VCaP (cell line): ENCODE measurements at regions not wholly inside any gene's neighbourhood (a gene's known extent, or its start where the extent isn't known, plus 50 kb on each side); places are given as distances from the start of the nearest gene placed in this dataset.

ENCODE experiments used
- H3K27ac ChIP-seq: fragments of 450-650 bp; 2 replicates; pipeline ENCODE4 v1.5.1; 2017
- CTCF ChIP-seq: fragments of 450-650 bp; conservative IDR thresholded peaks from 2 replicates; pipeline ENCODE4 v1.5.1; 2017; ENCODE audit warnings: mild to moderate bottlenecking, moderate library complexity

GRCh38 chr11:122062763-122063162 lies 53.3 kb downstream of the BLID start:
- TF ChIP-seq CTCF: no peak
- no peak overlapping the region for H3K27ac ChIP-seq

GRCh38 chr11:122059565-122059964 lies 56.5 kb downstream of the BLID start:
- H3K27ac ChIP-seq: no peak overlapping the region
- no peak for TF ChIP-seq CTCF

- no peak for TF ChIP-seq CTCF
- H3K27ac ChIP-seq: no peak overlapping the region
Observed at GRCh38 chr11:122050021-122050690, 65.9 kb downstream of the BLID start.

GRCh38 chr11:122048401-122048800 lies 67.6 kb downstream of the BLID start:
- no peak overlapping the region for H3K27ac ChIP-seq
- TF ChIP-seq CTCF: no peak

DNA sequence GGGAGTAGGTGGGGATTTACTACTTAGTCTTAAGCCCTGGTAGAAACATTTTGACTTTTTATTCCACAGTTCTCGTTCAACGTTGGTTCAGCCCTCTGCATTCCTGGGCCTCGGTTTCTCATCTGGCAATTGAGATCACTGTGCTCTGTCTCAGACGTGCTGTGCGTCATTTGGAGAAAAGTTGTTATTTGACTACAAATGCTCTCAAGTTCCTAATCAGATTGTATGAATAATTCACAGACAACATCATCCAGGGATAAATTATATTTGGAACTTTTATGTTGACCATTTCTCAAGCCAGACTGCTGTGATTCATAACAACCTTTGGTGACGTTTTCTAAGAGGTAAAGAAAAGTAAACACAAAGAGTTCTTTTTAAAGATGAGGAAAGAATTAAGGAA lies 69.2 kb downstream of the BLID start:
- no peak for TF ChIP-seq CTCF
- H3K27ac ChIP-seq: no peak overlapping the region

GRCh38 chr11:122046438-122046837 lies 69.6 kb downstream of the BLID start:
- TF ChIP-seq CTCF: no peak
- no peak overlapping the region for H3K27ac ChIP-seq

- H3K27ac ChIP-seq: no peak overlapping the region
- no peak for TF ChIP-seq CTCF
Observed at GRCh38 chr11:122045181-122045586, 70.8 kb downstream of the BLID start.
